ENCODE measurements at regions not wholly inside any gene's neighbourhood (a gene's known extent, or its start where the extent isn't known, plus 50 kb on each side); places are given as distances from the start of the nearest gene placed in this dataset.
A peak's percentile ranks its signal among the peaks of the same experiment; 100 is the strongest.

GRCh38 chr18:21980744-21981143 lies 188.6 kb upstream of the GATA6 start (continued):
- TF ChIP-seq SATB2 (CRISPR knock-in tag; IDR thresholded peaks at IDR 0.05): no peak
- no peak for TF ChIP-seq ELF4 (CRISPR knock-in tag; IDR thresholded peaks at IDR 0.05; ENCODE audit: borderline replicate concordance)
- no peak; the same call in 1 of the 2 replicates for TF ChIP-seq CBX5 (CRISPR knock-in tag; IDR thresholded peaks at IDR 0.05; ENCODE audit: borderline replicate concordance)
- TF ChIP-seq PHF21A (CRISPR knock-in tag; IDR thresholded peaks at IDR 0.05): peak; percentile 96
- TF ChIP-seq RFXANK (CRISPR knock-in tag; IDR thresholded peaks at IDR 0.05): no peak
- peak; percentile 59; the same call in 1 of the 2 replicates for TF ChIP-seq ISL2 (CRISPR knock-in tag; IDR thresholded peaks at IDR 0.05)
- no peak for TF ChIP-seq GABPA (IDR thresholded peaks at IDR 0.05; ENCODE audit: low read depth, low read length)
- no peak; the same call in 1 of the 2 replicates for TF ChIP-seq GABPA (CRISPR knock-in tag; IDR thresholded peaks at IDR 0.05; ENCODE audit: low read depth)
- TF ChIP-seq ZNF235 (CRISPR knock-in tag; IDR thresholded peaks at IDR 0.05; ENCODE audit: borderline replicate concordance): no peak
- TF ChIP-seq SRY (CRISPR knock-in tag; IDR thresholded peaks at IDR 0.05): no peak
- TF ChIP-seq GMEB2 (CRISPR knock-in tag; IDR thresholded peaks at IDR 0.05; ENCODE audit: low read depth): no peak
- TF ChIP-seq HMG20A (CRISPR knock-in tag; IDR thresholded peaks at IDR 0.05; ENCODE audit: borderline replicate concordance): peak; percentile 89
- TF ChIP-seq FOXA3 (CRISPR knock-in tag; IDR thresholded peaks at IDR 0.05): peak; percentile 85
- no peak for TF ChIP-seq EZH2 (conservative IDR thresholded peaks at IDR 0.05; ENCODE audit: low read depth, low read length)
- TF ChIP-seq POGZ (CRISPR knock-in tag; IDR thresholded peaks at IDR 0.05): peak; percentile 71; the same call in 1 of the 2 replicates
- no peak for TF ChIP-seq ZFP37 (CRISPR knock-in tag; IDR thresholded peaks at IDR 0.05; ENCODE audit: borderline replicate concordance)
- peak; percentile 74; the same call in 1 of the 2 replicates for TF ChIP-seq AHDC1 (CRISPR knock-in tag; IDR thresholded peaks at IDR 0.05; ENCODE audit: borderline replicate concordance)
- peak; percentile 34 for TF ChIP-seq ASH2L (IDR thresholded peaks at IDR 0.05; ENCODE audit: insufficient read length, low read depth, low read length)
- 0 out of 4 replicates have a peak, but pooled peaks of 1 of the 2 experiments have one; percentile 49 for TF ChIP-seq ATF4 (CRISPR knock-in tag; IDR thresholded peaks at IDR 0.05)
- 0 out of 2 replicates have a peak, but pooled peaks have one; percentile 26 for TF ChIP-seq MIXL1 (CRISPR knock-in tag; IDR thresholded peaks at IDR 0.05)
- peak; percentile 82 for TF ChIP-seq PITX1 (CRISPR knock-in tag; IDR thresholded peaks at IDR 0.05)
- no peak for TF ChIP-seq MLLT10 (CRISPR knock-in tag; IDR thresholded peaks at IDR 0.05)
- no peak; the same call in 2 of the 3 replicates for TF ChIP-seq MXI1 (IDR thresholded peaks at IDR 0.05; ENCODE audit: borderline replicate concordance, low read depth, low read length)
